H1 (cell line): ENCODE measurements at regions not wholly inside any gene's neighbourhood (a gene's known extent, or its start where the extent isn't known, plus 50 kb on each side); places are given as distances from the start of the nearest gene placed in this dataset.

Experiments
- CTCF ChIA-PET: fragments of 300-600 bp; sonication (Branson Sonifier 250); formaldehyde crosslinking; loops from one replicate; lab custom pipeline; 2021; ENCODE audit not compliant: partially characterized antibody; lab: Charles Lee
- POLR2A ChIA-PET: fragments of 300-600 bp; sonication (Branson Sonifier 250); formaldehyde crosslinking; loops from one replicate; lab custom pipeline; 2021; ENCODE audit warnings: inconsistent platforms; ENCODE audit not compliant: partially characterized antibody; lab: Charles Lee
- DNase-seq, 2 experiments: peaks; one replicate each; pipeline versions ENCODE4 v3.0.0 to v3.0.0-alpha.2; 2010 to 2022; ENCODE audit warnings: low spot score in 2 of 2, low read depth in 1 of 2, mixed read lengths in 1 of 2
- FAIRE-seq: peaks from 2 replicates; lab custom pipeline; 2011; peaks lifted over from hg19 to GRCh38; lab: Jason Lieb, UNC
- H2AFZ ChIP-seq: 2 replicates; pipeline ENCODE4 v1.8.1; 2012; ENCODE audit warnings: low read length, inconsistent platforms
- H2AK5ac ChIP-seq: 2 replicates; pipeline ENCODE4 v1.6.1; 2013; ENCODE audit warnings: low read depth, low read length
- H2BK120ac ChIP-seq: replicated peaks from 2 replicates; pipeline ENCODE3; 2013; ENCODE audit warnings: low read depth, low read length, inconsistent platforms
- H2BK12ac ChIP-seq: 2 replicates; pipeline ENCODE4 v1.6.1; 2013; ENCODE audit warnings: low read depth, low read length
- H2BK15ac ChIP-seq: 2 replicates; pipeline ENCODE4 v1.6.1; 2013; ENCODE audit warnings: low read length
- H2BK20ac ChIP-seq: 2 replicates; pipeline ENCODE4 v1.6.1; 2013; ENCODE audit warnings: low read length
- H2BK5ac ChIP-seq: 2 replicates; pipeline ENCODE4 v1.6.1; 2013; ENCODE audit warnings: low read depth, low read length
- H3K14ac ChIP-seq: 2 replicates; pipeline ENCODE4 v1.6.1; 2013; ENCODE audit warnings: inconsistent platforms; ENCODE audit not compliant: insufficient read length
- H3K18ac ChIP-seq: 2 replicates; pipeline ENCODE4 v1.6.1; 2013; ENCODE audit warnings: low read length; ENCODE audit errors: extremely low read depth
- H3K23ac ChIP-seq: 2 replicates; pipeline ENCODE4 v1.6.1; 2013; ENCODE audit warnings: inconsistent platforms; ENCODE audit not compliant: insufficient read length
- H3K23me2 ChIP-seq: 2 replicates; pipeline ENCODE4 v1.6.1; 2013; ENCODE audit warnings: low read depth, low read length
- H3K27ac ChIP-seq: 2 replicates; pipeline ENCODE4 v1.6.1; 2011; ENCODE audit warnings: low read depth, low read length, inconsistent platforms
- H3K27me3 ChIP-seq, 4 experiments: replicated peaks in 1 of 4; 1 replicate in 1 of 4; 2 replicates in 3 of 4; pipeline versions ENCODE4 v1.6.1 to v1.8.1; 2011 to 2013; ENCODE audit warnings: low read length in 3 of 4, mild to moderate bottlenecking in 3 of 4, inconsistent platforms in 2 of 4, mixed read lengths in 2 of 4, moderate library complexity in 1 of 4; ENCODE audit not compliant: control insufficient read depth in 3 of 4, insufficient read depth in 3 of 4; ENCODE audit errors: extremely low read depth in 1 of 4
- H3K36me3 ChIP-seq, 4 experiments: 2 replicates each; pipeline versions ENCODE4 v1.6.1 to v1.8.1; 2011 to 2013; ENCODE audit warnings: mild to moderate bottlenecking in 4 of 4, low read length in 3 of 4, moderate library complexity in 2 of 4, control low read depth in 1 of 4, inconsistent platforms in 1 of 4; ENCODE audit not compliant: insufficient read depth in 4 of 4, control insufficient read depth in 2 of 4
- H3K4ac ChIP-seq: replicated peaks from 2 replicates; pipeline ENCODE3; 2013; ENCODE audit warnings: low read length, low read depth, mixed read lengths, inconsistent platforms; ENCODE audit not compliant: insufficient read length
- H3K4me1 ChIP-seq, 4 experiments: replicated peaks in 1 of 4; 1 replicate in 1 of 4; 2 replicates in 3 of 4; pipeline versions ENCODE4 v1.6.1 to v1.8.1; 2011 to 2013; ENCODE audit warnings: low read length in 3 of 4, inconsistent platforms in 2 of 4, mixed read lengths in 1 of 4; ENCODE audit not compliant: insufficient read depth in 4 of 4, control insufficient read depth in 3 of 4
- H3K4me2 ChIP-seq, 2 experiments: 2 replicates each; pipeline versions ENCODE4 v1.6.1 to v1.8.1; 2011 to 2013; ENCODE audit warnings: low read depth in 2 of 2, low read length in 2 of 2, control low read depth in 1 of 2, inconsistent platforms in 1 of 2, mild to moderate bottlenecking in 1 of 2; ENCODE audit not compliant: insufficient read depth in 1 of 2
- H3K4me3 ChIP-seq, 4 experiments: fragments of 200-600, 300-600 bp in 1 of 4; sonication (generic), shearing (Covaris generic), sonication (Bioruptor Twin) in 1 of 4; 2 replicates each; pipeline versions ENCODE4 v1.5.1 to v1.8.1; 2011 to 2016; ENCODE audit warnings: low read length in 4 of 4, low read depth in 3 of 4, control low read depth in 2 of 4, inconsistent platforms in 2 of 4, mild to moderate bottlenecking in 2 of 4, mixed read lengths in 1 of 4, moderate library complexity in 1 of 4; ENCODE audit not compliant: insufficient read depth in 2 of 4; ENCODE audit errors: extremely low read depth in 1 of 4
- H3K56ac ChIP-seq: replicated peaks from 2 replicates; pipeline ENCODE3; 2013; ENCODE audit warnings: low read depth, mild to moderate bottlenecking, mixed read lengths, low read length, inconsistent platforms; ENCODE audit not compliant: insufficient read length
- H3K79me1 ChIP-seq: 2 replicates; pipeline ENCODE4 v1.6.1; 2013; ENCODE audit warnings: low read depth, low read length, control low read depth
- H3K79me2 ChIP-seq, 2 experiments: 2 replicates each; pipeline versions ENCODE4 v1.6.1 to v1.8.1; 2012 to 2013; ENCODE audit warnings: low read length in 2 of 2, mild to moderate bottlenecking in 2 of 2, inconsistent platforms in 1 of 2; ENCODE audit not compliant: insufficient read depth in 2 of 2, control insufficient read depth in 1 of 2
- H3K9ac ChIP-seq, 4 experiments: replicated peaks in 1 of 4; 1 replicate in 1 of 4; 2 replicates in 3 of 4; pipeline versions ENCODE4 v1.6.1 to v1.8.1; 2011 to 2013; ENCODE audit warnings: low read depth in 3 of 4, low read length in 3 of 4, control low read depth in 2 of 4, mild to moderate bottlenecking in 2 of 4, moderate library complexity in 2 of 4, inconsistent platforms in 1 of 4; ENCODE audit errors: extremely low read depth in 1 of 4
- H3K9me3 ChIP-seq, 2 experiments: 2 replicates each; pipeline versions ENCODE4 v1.6.1 to v1.8.1; 2012 to 2013; ENCODE audit warnings: mild to moderate bottlenecking in 2 of 2, moderate library complexity in 2 of 2, control low read depth in 1 of 2, inconsistent platforms in 1 of 2, low read depth in 1 of 2, low read length in 1 of 2, mixed read lengths in 1 of 2; ENCODE audit not compliant: insufficient read depth in 2 of 2
- H4K20me1 ChIP-seq, 2 experiments: replicated peaks in 1 of 2; 2 replicates each; pipeline versions ENCODE3 to v1.8.1; 2011 to 2013; ENCODE audit warnings: inconsistent platforms in 2 of 2, low read length in 2 of 2, mild to moderate bottlenecking in 1 of 2; ENCODE audit not compliant: insufficient read depth in 2 of 2, control insufficient read depth in 1 of 2
- H4K5ac ChIP-seq: 2 replicates; pipeline ENCODE4 v1.6.1; 2013; ENCODE audit warnings: low read length, low read depth, mixed read lengths, inconsistent platforms; ENCODE audit not compliant: insufficient read length
- H4K8ac ChIP-seq: 2 replicates; pipeline ENCODE4 v1.8.0; 2013; ENCODE audit warnings: mild to moderate bottlenecking, moderate library complexity, low read length, inconsistent platforms; ENCODE audit not compliant: insufficient read depth; ENCODE audit errors: extremely low read depth
- H4K91ac ChIP-seq: replicated peaks from 2 replicates; pipeline ENCODE3; 2013; ENCODE audit warnings: low read length, mixed read lengths, inconsistent platforms; ENCODE audit not compliant: insufficient read length
- ASH2L ChIP-seq: fragments of 200-600, 300-600 bp; sonication (generic); IDR thresholded peaks from one replicate; pipeline ENCODE4 v1.7.1; 2017; ENCODE audit warnings: low read length
- CBX5 ChIP-seq: fragments of 300-800, 300-1000 bp; sonication (generic); IDR thresholded peaks from 2 replicates; pipeline ENCODE4 v1.7.1; 2016; ENCODE audit warnings: antibody characterized with exemption, low read length, low read depth
- CHD1 ChIP-seq: IDR thresholded peaks from 2 replicates; pipeline ENCODE4 v1.6.1; 2012; ENCODE audit warnings: low read depth, low read length, improper control_type of control experiment
- EZH2 ChIP-seq: fragments of 200-600 bp; sonication (generic); IDR thresholded peaks from 2 replicates; pipeline ENCODE4 v1.7.1; 2012; ENCODE audit warnings: low read depth, mild to moderate bottlenecking, moderate library complexity, low read length, inconsistent platforms; ENCODE audit not compliant: severe bottlenecking
- GABPA ChIP-seq: IDR thresholded peaks from 2 replicates; pipeline ENCODE4 v1.6.1; 2011; ENCODE audit warnings: mild to moderate bottlenecking, low read length, moderate library complexity, borderline replicate concordance; ENCODE audit not compliant: insufficient read depth
- HDAC6 ChIP-seq: IDR thresholded peaks from one replicate; pipeline ENCODE4 v1.7.1; 2012; ENCODE audit warnings: low read depth, mild to moderate bottlenecking, inconsistent platforms, low read length, moderate library complexity
- MAFK ChIP-seq: IDR thresholded peaks from 2 replicates; pipeline ENCODE4 v1.6.1; 2012; ENCODE audit warnings: low read depth, mild to moderate bottlenecking, improper control_type of control experiment, low read length
- POU5F1 ChIP-seq: IDR thresholded peaks from 2 replicates; pipeline ENCODE4 v1.6.1; 2011; ENCODE audit warnings: low read depth, mild to moderate bottlenecking, low read length, moderate library complexity
- RAD21 ChIP-seq, 2 experiments: IDR thresholded peaks in 1 of 2; conservative IDR thresholded peaks in 1 of 2; 2 replicates each; pipeline ENCODE4 v1.6.1; 2011; ENCODE audit warnings: low read depth in 2 of 2, low read length in 2 of 2, improper control_type of control experiment in 1 of 2, inconsistent platforms in 1 of 2, mild to moderate bottlenecking in 1 of 2, moderate library complexity in 1 of 2
- RXRA ChIP-seq: IDR thresholded peaks from 2 replicates; pipeline ENCODE4 v1.6.1; 2011; ENCODE audit warnings: low read depth, mild to moderate bottlenecking, low read length, moderate library complexity; ENCODE audit not compliant: insufficient read depth
- SIRT6 ChIP-seq: IDR thresholded peaks from one replicate; pipeline ENCODE4 v1.7.1; 2012; ENCODE audit warnings: low read length, inconsistent platforms
- TAF7 ChIP-seq: optimal IDR thresholded peaks from 2 replicates; pipeline ENCODE3; 2011; ENCODE audit warnings: low read depth, mild to moderate bottlenecking, inconsistent platforms, low read length, moderate library complexity, borderline replicate concordance
- WGBS, 2 experiments: shearing (Covaris generic) in 1 of 2; methylation state at CpG; one replicate each; pipeline versions ENCODE4 v1.1.6 to v1.1.7; 2013 to 2015; ENCODE audit warnings: low lambda C conversion rate in 2 of 2, mixed read lengths in 2 of 2, inconsistent platforms in 1 of 2, low coverage in 1 of 2, missing lambda C conversion rate in 1 of 2; ENCODE audit not compliant: insufficient replicate concordance in 2 of 2, insufficient coverage in 1 of 2, insufficient read length in 1 of 2; ENCODE audit errors: extremely low coverage in 1 of 2, missing lambda C conversion rate in 1 of 2; 5-methylcytosine and 5-hydroxymethylcytosine counted together
- TF ChIP-seq, protein P1 (sequence below): IDR thresholded peaks from 2 replicates; pipeline ENCODE4 v1.6.1; 2012; ENCODE audit warnings: inconsistent platforms

DNA sequence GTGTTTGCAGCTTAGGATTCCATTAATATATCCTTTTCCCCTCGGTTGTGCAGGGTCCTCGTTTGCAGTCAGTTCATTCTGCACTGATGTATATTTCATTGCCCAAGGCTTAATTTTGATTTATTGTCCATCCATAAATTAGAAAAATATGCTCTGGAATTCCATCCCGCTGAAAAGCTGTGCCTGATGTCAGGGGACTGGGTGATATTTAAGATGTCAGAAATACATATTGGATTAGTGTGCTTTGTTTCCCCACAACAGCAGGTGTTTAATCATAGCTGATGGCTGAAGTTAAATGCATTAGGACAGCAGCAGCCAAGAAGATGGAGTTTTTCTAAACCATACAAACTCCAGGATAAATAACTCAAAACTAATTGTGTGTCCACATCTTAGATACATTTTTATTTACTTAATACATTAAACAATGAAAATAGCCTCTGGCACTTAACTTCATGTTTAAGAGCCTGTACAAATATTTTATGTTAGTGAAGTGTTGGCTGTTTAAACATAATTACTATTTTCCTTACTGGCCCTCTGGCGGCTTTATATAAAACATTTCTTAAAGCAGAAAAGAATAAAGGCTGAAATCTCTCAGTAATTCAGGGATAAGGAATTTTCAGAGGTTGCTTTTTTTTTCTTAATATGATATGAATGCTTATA lies 170.4 kb upstream of the TBCA start:
- Histone ChIP-seq H2BK5ac (no peak overlapping the region), H3K79me2 (no peaks in the 10 kb centered on the region), H3K9ac (no peak overlapping the region), H2BK12ac (no peak overlapping the region), H3K4me3 (no peak overlapping the region), H3K4me1 (no peaks in the 10 kb centered on the region), H3K27ac (no peak overlapping the region), H3K23ac (no peak overlapping the region), H4K20me1 (no peaks in the 10 kb centered on the region), H4K91ac (no peak overlapping the region), H2AFZ (no peak overlapping the region), H3K23me2 (no peaks in the 10 kb centered on the region), H3K4me2 (no peak overlapping the region), H2BK20ac (no peak overlapping the region), H2BK120ac (no peak overlapping the region), H4K8ac (no peak overlapping the region), H4K5ac (no peak overlapping the region), H3K56ac (no peak overlapping the region), H3K4ac (no peak overlapping the region), H3K79me1 (no peaks in the 10 kb centered on the region), H3K36me3 (no peaks in the 10 kb centered on the region), H3K9me3 (no peaks in the 10 kb centered on the region), H3K18ac (no peak overlapping the region), H3K27me3 (no peaks in the 10 kb centered on the region), H2AK5ac (no peak overlapping the region), H3K14ac (no peak overlapping the region), H2BK15ac (no peak overlapping the region)
- POLR2A ChIA-PET: no interaction called here
- no peak for DNase-seq
- FAIRE-seq: no peak
- CTCF ChIA-PET: interaction anchor here (1.0 kb wide), 1 partner anchor 299 kb away, joined by 3 read pairs; no protein-coding TSS in a partner anchor
- 88% methylated on average over 4 of the region's 4 CpGs; no CpG with 5 or more reads in 1 of the 2 experiments for WGBS, 2 experiments
- TF ChIP-seq POU5F1 (no peak), CBX5 (no peak), SIRT6 (no peak), HDAC6 (no peak), MAFK (no peak), CHD1 (no peak), GABPA (no peak), RAD21 (IDR thresholded peaks at IDR 0.05 in 1 of 2, conservative IDR thresholded peaks at IDR 0.05 in 1 of 2; ENCODE audit: low read depth in 2 of 2, low read length in 2 of 2) (no peak), TAF7 (no peak), EZH2 (no peak), ASH2L (no peak), RXRA (no peak)
- TF ChIP-seq, protein P1, sequence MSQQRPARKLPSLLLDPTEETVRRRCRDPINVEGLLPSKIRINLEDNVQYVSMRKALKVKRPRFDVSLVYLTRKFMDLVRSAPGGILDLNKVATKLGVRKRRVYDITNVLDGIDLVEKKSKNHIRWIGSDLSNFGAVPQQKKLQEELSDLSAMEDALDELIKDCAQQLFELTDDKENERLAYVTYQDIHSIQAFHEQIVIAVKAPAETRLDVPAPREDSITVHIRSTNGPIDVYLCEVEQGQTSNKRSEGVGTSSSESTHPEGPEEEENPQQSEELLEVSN: no peak
